Inflammatory macrophage (primary cell): ENCODE measurements at regions not wholly inside any gene's neighbourhood (a gene's known extent, or its start where the extent isn't known, plus 50 kb on each side); places are given as distances from the start of the nearest gene placed in this dataset.

Experiments used
- DNase-seq, 2 donors: peaks; one replicate each; pipeline ENCODE4 v3.0.0-alpha.2; 2020 to 2022

DNA sequence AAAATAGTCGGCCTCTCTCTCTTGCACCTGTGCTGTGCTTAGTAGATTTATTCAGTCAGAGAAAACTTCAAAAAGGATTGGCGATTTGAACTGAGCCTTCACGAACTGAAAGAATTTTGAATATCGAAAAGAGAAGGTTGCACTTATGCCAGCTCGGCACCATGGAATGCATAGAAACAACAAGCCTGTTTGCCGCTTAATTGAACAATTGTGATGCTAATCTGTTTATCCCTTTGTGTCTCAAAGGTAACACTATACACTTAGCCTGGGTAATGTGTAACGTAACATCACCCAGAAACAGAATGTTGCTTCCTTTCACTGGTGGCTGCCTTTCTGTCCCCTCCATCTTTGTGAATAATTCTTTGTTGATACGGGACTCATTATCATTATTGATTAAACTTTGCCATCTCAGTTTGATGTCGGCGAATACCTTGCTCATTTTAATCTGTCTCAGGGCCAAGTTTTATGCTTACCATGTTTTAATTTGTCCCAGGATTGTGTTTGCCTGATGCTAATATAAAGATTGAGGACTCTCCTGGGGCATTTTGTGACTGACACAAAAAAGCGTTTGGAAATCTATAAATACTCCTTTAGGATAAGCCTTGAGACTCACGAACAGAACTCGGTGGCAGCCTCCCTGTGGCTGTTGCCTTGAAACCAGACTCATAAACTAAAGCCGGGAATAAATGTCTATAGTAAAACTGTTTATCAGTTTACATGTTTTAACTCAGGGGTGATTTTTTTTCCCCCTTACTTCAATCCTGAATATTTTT, 400.5 kb downstream of the RAPGEF2 start:
- DNase-seq: no peak

- DNase-seq: no peak
Measured at GRCh38 chr4:159504684-159505083, 401.8 kb downstream of the RAPGEF2 start.

DNA sequence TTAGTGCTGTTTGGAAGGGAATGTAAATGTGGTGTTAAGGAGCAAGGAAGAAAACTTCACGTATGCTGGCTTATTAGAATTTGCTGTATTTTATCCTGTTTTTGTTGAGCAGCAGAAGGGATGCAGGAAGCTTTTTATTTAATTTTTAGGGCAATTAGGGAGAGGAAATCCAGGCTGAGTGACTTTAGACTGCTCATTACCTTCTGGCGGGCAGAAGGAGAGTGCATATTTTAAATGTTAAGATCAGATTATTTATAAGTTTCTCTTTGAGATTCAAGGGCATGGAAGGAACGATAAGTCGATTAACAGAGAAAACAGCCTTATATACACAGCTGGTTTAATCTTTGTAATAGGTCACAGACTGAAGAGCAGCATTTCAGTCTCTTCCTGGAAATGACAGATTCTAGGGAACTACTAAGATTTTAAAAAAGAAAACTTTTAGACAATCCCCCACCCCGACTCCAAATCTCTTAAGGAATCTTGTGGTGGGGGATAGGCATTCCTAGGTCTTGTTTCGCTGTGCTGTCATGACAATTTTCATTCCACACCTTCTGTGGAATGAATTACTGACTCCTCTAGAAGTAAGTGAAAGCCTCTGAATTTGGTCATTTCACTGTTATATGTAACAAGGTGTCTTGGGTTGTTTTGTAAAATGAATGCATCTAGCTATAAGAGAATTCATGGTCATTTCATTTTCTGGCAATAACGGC, 402.5 kb downstream of the RAPGEF2 start:
- no peak for DNase-seq

GRCh38 chr4:159506801-159507517, 404.1 kb downstream of the RAPGEF2 start:
- DNase-seq: no peak

- DNase-seq: no peak
Measured at GRCh38 chr4:159508917-159509500, 406.1 kb downstream of the RAPGEF2 start.

DNA sequence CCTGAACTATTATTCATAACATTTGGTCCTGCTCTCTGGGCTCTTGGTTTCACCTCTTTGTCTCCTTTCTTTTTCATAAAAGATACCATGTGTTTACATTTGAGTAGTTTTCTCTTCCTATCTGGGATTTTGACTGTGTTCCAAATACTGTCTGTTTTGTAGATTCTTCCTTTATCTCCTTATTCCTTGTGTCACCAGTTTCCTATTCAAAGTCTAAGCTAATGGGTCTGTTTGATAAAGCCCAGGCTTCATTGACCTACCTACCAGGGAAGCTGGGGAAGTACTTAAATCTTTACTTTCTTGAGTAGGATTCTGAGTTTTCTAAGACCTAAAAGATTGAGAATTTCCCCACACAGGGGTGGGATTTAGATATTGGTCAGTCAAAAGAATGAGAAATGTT, 409.5 kb downstream of the RAPGEF2 start:
- DNase-seq: no peak

DNA sequence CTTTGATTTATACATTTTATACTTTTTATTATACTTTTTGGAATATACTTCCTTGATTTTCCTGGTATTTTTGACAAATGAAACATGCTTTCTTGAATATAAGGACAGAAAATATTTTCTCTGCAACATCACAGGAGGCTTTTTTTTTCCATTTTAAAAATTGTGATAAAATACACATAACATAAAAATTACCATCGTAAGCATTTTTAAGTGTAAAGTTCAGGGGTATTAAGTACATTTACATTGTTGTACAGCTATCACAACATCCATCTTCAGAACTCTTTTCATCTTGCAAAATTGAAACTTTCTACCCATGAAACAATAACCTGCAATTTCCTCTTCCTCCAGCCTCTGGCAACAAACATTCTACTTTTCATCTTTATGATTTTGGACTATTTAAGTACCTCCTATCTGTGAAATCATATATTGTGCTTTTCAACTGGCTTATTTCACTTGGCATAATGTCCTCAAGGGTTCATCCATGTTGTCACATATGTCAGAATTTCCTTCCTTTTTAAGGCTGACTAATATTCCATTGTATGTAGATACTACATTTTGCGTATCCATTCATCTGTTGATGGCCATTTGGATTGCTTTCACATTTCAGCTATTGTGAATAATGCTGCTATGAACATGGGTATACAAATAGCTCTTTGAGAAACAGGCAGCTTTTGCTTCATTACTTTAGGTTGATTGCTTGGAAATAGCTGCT, 412.6 kb downstream of the RAPGEF2 start:
- DNase-seq: no peak

DNA sequence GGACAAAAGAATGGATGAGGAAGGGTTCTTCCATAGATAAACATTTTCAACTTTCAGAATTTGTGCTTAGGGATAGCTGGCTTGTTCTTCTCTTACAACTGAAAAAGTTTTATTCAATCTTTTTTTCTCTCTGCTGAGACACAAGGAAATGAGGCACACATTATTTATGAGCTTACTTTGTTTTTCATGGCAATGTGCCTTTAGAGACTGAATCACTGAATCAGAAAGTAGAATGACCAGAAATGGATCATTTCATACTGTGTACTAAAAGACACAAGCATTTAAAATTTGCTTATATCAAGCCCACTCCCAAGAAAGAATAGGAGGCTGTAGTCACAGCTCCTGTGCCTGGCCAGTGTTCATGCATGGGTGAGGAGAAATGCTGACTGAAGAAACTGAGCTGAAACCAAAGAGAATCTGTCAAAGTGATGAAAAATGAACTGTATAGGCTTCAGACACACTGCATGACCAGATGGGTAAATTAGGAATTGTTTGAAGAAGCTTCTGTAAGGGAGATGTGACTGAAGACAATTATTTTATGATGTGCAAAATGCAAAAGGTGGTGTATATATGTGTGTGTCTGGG, 413.8 kb downstream of the RAPGEF2 start:
- DNase-seq: no peak

DNA sequence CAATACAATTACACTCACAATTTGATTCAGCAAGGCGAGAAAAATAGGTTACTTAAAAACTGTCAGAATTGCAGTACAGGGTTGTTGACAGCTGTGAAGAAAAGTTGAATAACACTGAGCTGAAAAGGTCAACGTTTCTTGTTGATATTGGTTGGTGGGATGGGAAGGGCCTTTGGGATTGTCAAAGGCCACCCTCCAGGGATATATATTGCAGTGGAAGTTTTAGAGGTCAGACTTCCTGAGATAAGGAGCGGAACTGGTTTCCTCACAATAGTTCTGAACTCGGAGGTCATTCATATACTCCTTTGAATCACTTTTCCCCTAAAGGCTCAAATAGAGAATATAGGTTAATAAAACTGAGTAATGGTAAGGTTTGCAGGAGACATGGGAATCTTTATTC, 417.2 kb downstream of the RAPGEF2 start:
- DNase-seq: no peak

DNA sequence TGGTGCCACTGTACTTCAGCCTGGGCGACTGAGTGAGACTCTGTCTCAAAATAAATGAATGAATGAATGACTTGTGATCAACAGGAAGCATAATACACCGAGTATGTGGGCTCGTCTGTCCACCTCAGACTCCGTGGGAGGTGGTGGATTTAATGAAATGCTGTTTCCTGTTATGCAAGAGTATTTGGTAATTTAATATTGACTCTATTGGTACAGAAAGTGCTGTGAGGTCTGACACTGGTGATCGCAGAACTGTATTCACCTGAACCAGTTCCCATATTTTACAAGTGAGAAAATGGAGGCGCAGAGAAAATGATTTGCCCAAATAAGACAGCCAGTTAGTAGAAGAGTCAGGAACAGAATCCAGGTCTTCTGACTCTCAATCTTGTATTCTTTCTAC, 423.3 kb downstream of the RAPGEF2 start:
- no peak for DNase-seq

GRCh38 chr4:159534655-159535054, 431.8 kb downstream of the RAPGEF2 start:
- DNase-seq: no peak

GRCh38 chr4:159538556-159538955, 435.7 kb downstream of the RAPGEF2 start:
- no peak for DNase-seq

- DNase-seq: no peak
Measured at GRCh38 chr4:159540038-159540437, 437.2 kb downstream of the RAPGEF2 start.

GRCh38 chr4:159540501-159540900, 437.6 kb downstream of the RAPGEF2 start:
- DNase-seq: no peak

- no peak for DNase-seq
Measured at GRCh38 chr4:159541143-159541542, 438.3 kb downstream of the RAPGEF2 start.

DNA sequence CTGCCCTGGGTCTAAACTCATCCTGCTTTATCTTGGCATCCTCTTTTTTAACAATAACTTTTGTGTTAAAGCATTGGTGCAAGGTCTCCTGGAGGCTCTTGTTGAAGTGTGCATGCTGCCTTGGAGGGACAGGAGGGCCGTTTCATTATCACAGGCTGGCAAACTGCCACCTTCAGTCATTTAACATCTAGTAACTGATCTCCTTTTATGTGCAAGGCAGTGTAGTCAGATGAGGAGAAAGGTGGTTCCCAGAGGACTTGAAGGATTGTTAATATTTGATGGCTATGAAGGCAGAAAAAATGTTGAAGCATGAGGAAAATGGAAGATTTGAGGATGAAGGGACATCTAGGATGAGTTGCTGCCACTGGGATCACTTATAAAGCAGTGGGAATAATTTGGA, 439.4 kb downstream of the RAPGEF2 start:
- DNase-seq: no peak

DNA sequence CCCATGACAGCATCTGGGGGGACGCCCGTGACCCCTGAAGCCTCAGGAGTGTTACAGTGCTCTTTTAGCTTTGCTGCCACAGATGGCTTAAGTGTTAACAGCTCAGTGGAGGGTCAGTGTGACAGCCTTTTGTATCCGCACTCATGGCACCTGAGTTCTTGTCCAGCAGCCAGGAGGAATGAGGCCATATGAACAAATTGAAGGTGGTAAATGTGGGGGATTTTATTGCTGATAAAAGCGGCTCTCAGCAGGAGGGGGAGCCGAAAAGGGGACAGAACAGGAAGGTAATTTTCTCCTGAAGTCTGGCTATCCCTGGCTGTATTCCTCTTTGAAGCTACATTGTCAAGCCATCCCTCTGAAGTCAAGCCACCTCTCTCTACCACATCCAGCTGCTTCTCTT, 441.0 kb downstream of the RAPGEF2 start:
- DNase-seq: no peak

DNA sequence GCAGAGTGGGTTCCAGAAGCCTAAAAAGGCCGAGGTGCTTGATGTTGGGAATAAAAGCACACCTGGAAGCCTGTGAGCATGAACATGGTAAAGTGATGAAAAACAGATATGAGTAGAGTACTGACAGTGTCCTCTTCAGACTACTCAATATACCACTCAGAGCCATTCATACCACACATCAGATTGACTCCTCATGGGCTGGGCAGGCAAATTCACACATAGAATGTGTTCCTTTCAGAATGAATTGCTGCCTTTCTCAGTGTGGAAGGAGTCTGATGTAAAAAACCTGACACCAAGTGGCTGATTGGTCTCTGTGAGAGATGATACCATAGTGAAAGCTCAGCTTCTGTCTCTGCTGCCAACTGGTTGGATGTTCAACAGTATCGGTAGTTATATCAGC, 442.7 kb downstream of the RAPGEF2 start:
- DNase-seq: no peak

DNA sequence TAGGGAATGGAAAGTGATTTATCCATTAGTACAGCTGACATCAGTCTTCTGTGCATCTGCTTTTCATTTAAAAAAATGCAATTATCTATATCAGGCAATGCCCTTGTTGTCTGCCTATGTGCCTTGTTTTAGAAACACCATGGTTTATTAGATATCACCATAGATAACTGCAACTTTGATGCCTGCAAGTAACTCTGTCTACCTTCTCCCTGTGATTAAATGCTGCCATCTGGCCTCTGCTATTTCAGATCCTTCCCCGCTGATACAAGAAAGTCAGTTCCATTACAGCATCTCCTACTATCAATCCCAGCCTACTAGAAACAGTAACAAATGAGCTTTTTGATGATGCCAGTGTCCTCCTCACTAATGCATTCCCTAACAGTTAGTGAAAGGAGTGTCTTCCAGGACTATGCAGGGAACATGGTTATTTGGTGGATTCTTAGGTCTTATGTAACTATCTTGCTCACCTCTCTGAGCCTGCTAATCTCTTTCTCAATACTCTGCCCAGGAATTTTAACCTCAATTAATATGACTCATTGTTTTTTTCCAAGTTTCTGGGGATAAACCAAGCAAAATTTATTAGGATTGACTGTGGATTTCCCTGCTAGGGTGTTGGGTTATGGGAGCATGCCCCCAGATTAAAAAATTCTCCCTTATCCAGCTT, 444.9 kb downstream of the RAPGEF2 start:
- no peak for DNase-seq

- no peak for DNase-seq
Measured at GRCh38 chr4:159549098-159549518, 446.2 kb downstream of the RAPGEF2 start.

DNA sequence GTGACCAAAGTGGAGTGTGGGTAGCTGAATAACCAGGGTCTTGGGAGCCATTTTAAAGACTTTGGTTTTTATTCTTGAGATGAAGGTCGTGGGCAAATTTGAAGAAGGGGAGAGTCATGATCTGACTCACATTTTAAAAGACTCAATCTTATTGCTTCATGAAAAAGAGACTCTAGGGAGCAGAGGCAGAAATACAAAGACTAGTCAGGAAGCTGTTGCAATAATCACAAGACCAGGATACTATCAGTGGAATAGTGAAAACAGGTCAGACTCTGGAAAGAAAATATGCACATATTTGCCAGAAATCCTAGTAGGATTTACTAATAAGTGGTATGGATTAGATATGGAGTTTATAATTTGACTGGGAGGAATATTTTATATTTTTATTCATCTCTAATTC, 448.4 kb downstream of the RAPGEF2 start:
- no peak for DNase-seq
